Stomach (tissue), 4 donors: ENCODE measurements at regions not wholly inside any gene's neighbourhood (a gene's known extent, or its start where the extent isn't known, plus 50 kb on each side); places are given as distances from the start of the nearest gene placed in this dataset.

Source experiments
- EP300 ChIP-seq: sonication (generic); formaldehyde crosslinking; IDR thresholded peaks from one replicate; pipeline ENCODE4 v1.6.1; 2017; ENCODE audit warnings: antibody characterized with exemption
- TF ChIP-seq, protein P1 (sequence below), 7 experiments: fragments of 450-650 bp in 4 of 7; fragments of 200-600 bp in 3 of 7; sonication (generic) in 3 of 7; IDR thresholded peaks; one replicate each; pipeline ENCODE4 v1.5.1; 2016 to 2019; ENCODE audit warnings: antibody characterized with exemption in 7 of 7, control low read depth in 2 of 7, mild to moderate bottlenecking in 1 of 7

DNA sequence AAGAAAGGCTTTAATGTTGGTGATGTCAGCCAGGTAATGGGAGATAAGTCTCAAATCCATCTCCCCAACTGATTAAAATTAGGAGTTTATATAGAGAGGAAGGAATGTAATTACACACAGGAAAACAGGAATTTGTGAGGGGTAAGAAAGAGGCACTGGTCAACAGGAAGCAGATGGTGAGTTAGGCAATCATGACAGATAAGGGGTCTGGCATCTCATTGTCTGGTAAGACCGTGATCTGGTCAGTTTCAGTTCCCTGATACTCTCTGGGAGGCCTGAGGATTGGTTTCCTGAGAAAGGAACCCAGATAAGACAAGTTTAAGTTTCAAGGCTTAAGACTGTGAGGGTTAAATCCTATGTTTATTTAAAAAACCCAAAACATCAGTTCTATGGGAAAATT is 414.7 kb upstream of the ARRDC4 start:
- TF ChIP-seq EP300: no peak
- TF ChIP-seq, protein P1, sequence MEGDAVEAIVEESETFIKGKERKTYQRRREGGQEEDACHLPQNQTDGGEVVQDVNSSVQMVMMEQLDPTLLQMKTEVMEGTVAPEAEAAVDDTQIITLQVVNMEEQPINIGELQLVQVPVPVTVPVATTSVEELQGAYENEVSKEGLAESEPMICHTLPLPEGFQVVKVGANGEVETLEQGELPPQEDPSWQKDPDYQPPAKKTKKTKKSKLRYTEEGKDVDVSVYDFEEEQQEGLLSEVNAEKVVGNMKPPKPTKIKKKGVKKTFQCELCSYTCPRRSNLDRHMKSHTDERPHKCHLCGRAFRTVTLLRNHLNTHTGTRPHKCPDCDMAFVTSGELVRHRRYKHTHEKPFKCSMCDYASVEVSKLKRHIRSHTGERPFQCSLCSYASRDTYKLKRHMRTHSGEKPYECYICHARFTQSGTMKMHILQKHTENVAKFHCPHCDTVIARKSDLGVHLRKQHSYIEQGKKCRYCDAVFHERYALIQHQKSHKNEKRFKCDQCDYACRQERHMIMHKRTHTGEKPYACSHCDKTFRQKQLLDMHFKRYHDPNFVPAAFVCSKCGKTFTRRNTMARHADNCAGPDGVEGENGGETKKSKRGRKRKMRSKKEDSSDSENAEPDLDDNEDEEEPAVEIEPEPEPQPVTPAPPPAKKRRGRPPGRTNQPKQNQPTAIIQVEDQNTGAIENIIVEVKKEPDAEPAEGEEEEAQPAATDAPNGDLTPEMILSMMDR (IDR thresholded peaks at IDR 0.05): no peak
